NCI-H510A treated with DMSO at 0.1 percent for 48 hours (cell line): ENCODE measurements at regions not wholly inside any gene's neighbourhood (a gene's known extent, or its start where the extent isn't known, plus 50 kb on each side); places are given as distances from the start of the nearest gene placed in this dataset.
"Not testable (repeated sequence)": the region's sequence is repeated elsewhere in the genome, so short reads cannot be mapped to it uniquely, and the experiment has no call there.

Experiments
- DNase-seq: peaks from one replicate; lab custom pipeline; 2025; lab: John Stamatoyannopoulos, UW

- no peak for DNase-seq
Measured at GRCh38 chr3:21020681-21021080, 730.3 kb downstream of the ZNF385D start.

DNA sequence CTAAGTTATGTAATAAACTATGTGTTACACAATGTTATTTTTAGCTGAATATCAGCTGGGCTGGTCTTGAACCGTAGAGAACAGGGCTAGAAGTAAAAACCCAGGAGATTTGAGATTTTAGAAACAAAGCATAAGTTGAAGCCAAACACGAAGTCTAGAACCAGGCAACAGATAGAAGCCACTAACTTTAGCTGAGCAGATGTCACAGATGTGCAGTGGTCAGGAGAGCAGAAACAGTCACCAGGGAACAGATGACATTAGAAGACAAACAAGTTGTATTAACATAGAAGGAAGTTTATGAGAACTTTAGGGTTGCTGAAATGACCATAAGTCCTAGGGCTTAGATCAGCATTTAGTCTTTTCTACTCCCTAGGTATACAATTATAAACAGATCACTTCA, 731.0 kb downstream of the ZNF385D start:
- DNase-seq: no peak

DNA sequence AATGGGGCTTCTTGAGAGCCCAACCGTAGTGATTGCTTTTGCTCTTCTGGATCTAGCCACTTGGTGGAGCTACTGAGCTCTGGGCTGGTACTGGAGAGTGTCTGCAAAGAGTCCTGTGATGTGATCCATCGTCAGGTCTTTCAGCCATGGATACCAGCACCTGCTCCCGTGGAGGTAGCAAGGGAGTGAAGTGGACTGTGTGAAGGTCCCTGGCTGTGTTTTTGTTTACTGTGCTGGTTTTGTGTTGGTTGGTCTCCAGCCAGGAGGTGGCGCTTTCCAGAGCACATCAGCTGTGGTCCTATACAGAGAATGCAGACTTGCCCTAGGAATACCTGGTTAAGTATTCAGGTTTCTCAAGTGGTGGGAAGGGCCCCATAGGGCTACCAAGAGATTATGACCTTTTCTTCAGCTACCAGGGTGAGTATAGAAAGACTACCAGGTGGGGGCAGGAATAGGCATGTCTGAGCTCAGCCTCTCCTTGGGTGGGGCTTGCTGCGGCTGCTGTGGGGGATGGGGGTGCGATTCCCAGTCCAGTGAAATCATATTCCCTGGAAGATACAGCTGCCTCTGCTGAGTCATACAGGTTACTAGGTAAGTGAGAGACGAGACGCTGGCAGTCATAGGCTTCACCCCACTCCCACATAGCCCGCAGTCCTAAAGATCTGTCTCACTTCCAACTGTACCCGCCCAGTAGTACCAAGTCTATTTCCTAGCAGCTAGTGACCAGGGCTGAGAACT, 733.7 kb downstream of the ZNF385D start:
- no peak for DNase-seq

DNA sequence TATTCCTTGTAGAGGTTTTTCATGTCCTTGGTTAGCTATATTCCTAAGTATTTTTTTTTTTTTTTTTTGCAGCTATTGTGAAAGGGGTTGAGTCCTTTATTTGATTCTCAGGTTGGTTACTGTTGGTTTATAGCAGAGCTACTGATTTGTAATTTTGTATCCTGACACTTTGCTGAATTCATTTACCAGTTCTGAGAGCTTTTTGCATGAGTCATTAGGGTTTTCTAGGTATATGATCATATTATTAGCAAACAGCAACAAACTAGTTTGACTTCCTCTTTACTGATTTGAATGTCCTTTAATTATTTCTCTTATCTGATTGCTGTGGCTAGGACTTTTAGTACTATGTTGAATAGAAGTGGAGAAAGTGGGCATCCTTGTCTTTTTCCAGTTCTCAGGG, 737.4 kb downstream of the ZNF385D start:
- no peak for DNase-seq

GRCh38 chr3:20999661-21000060, 751.3 kb downstream of the ZNF385D start:
- DNase-seq: no peak

DNA sequence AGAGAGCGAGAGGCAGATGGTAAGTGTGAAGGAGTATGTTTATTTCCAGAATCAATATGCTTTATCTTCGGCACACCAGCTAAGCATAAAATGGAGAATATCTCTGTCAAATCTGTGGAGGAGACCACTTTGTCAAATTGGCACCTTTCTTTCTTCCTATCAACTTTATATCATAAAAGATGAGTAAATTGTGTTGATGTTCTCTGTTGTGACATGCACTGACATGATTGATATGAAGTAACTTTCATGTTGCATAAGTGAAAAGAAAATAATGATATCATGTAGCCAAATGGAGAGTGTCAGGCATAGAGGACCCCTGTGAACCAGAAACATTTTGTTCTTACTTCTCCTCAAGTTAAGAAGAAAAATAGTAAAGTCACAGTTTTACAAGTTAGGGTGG, 753.8 kb downstream of the ZNF385D start:
- no peak for DNase-seq

- DNase-seq: no peak
Measured at GRCh38 chr3:20990896-20991295, 760.1 kb downstream of the ZNF385D start.

- not testable (repeated sequence) for DNase-seq
Measured at GRCh38 chr3:20989653-20990052, 761.4 kb downstream of the ZNF385D start.

- no peak for DNase-seq
Measured at GRCh38 chr3:20984594-20985205, 766.3 kb downstream of the ZNF385D start.

GRCh38 chr3:20975188-20975651, 775.8 kb downstream of the ZNF385D start:
- no peak for DNase-seq

DNA sequence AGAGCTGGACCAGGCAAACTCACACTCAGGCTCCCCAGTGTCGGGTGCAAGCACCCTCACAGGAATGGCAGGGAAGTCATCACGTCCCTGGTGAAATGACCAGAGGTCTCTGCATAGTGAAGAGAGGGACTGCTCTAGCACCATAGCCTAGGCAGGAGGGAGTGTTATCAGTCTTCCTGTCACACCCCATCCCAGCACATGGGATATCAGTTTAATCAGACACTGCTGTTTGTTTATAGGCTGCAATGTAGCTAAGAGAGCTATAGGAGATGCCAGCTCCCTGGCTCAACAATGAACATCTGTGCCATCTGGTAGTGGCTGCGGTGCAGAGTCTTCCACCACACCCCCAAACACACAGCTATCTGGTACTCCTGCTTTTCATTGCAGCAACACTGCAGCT, 776.6 kb downstream of the ZNF385D start:
- no peak for DNase-seq

DNA sequence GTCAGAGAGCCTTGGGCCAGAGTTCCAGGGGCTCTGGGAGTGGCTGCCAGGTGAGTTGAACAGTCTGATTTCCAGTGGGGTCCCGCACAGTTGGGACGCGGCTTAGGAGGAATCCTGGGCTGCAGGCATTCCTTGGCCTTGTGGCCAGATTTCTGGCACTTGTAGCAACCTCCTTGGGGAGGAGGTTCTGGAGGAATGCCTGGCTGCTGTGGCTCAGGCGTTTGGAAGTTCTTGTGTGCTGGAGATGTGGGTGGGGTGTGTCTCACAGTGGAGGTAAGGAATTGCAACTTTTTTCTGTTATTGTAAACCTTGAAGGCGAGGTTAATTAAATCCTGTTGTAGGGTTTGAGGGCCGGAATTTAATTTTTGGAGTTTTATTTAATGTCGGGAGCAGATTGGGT, 780.2 kb downstream of the ZNF385D start:
- DNase-seq: not testable (repeated sequence)

DNA sequence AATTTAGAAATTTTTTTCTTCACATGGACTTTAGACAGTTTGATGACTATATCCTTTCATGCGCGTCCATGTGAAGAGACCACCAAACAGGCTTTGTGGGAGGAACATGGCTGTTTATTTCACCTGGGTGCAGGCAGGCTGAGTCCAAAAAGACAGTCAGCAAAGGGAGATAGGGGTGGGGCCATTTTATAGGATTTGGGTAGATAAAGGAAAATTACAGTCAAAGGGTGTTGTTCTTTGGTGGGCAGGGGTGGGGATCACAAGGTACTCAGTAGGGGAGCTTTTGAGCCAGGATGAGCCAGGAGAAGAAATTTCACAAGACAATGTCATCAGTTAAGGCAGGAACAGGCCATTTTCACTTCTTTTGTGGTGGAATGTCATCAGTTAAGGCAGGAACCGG, 781.5 kb upstream of the SGO1 start:
- not testable (repeated sequence) for DNase-seq

GRCh38 chr3:20958161-20958560, 772.2 kb upstream of the SGO1 start:
- no peak for DNase-seq

GRCh38 chr3:20945892-20946291, 759.9 kb upstream of the SGO1 start:
- no peak for DNase-seq

- no peak for DNase-seq
Measured at GRCh38 chr3:20935791-20936190, 749.8 kb upstream of the SGO1 start.

- no peak for DNase-seq
Measured at GRCh38 chr3:20931834-20932233, 745.8 kb upstream of the SGO1 start.

DNA sequence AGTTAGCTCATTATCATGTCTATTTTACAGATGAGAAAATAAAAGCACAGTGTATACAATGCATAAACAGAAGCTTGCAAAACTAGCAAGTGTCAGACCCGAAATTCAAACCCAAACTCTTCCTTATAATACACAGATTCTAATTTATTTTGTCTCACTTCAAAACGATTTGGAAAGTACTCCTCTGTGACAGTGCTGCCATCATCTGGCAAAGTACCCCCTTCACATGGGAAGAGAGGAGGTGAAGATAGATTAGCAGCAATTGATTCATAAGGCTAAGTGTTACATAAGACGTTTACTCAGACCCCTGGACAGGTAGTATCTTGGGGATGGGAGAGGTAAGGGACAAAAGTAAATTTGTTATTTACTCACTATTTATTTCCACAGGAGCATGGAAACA, 744.0 kb upstream of the SGO1 start:
- peak; percentile 14 for DNase-seq

GRCh38 chr3:20924646-20925385, 738.8 kb upstream of the SGO1 start:
- no peak for DNase-seq

GRCh38 chr3:20921112-20921511, 735.1 kb upstream of the SGO1 start:
- DNase-seq: not testable (repeated sequence)

- DNase-seq: no peak
Measured at GRCh38 chr3:20916951-20917606, 731.1 kb upstream of the SGO1 start.

DNA sequence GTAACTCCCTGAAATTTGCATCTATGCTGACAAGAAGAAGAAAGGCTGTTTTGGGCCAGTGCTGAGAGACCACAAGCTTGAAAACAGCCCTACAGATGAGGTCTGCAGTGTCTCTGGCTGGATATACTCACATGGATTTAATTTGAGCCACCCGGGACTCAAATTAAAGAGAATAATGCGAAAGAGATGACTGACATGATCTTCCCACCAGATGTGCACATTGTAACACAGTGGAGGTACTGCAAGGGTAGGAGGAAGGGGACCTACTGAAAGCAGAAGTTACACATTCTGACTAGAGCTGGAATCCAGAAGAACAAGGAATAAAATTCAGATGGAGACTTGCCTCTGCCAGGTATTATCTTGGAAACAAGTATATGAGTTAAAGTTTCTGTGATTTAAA, 728.3 kb upstream of the SGO1 start:
- DNase-seq: no peak

DNA sequence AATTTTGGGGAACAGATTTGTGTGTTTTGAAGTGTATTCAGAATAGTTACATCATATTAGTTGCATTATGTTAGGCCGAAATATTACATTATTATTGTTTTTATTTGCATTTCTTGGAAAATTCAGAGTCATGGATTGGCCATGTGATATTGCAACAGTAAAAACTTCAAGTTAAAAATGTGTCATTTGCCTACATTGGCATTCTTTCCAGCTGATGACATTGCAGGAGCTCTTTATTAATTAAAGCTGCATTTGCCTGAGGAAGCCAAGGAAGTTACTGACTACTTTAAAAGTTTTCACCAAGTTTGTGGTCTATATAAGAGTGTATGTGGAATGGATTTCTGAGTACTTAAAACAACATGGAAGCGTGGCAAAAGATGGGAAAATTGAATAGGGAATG, 726.4 kb upstream of the SGO1 start:
- DNase-seq: no peak
